Stimulated activated CD8-positive, alpha-beta memory T cell treated with anti-CD3 and anti-CD28 coated beads, Interleukin-4, amount 100 ng/mL, for 24 hours (primary cell): ENCODE measurements at regions not wholly inside any gene's neighbourhood (a gene's known extent, or its start where the extent isn't known, plus 50 kb on each side); places are given as distances from the start of the nearest gene placed in this dataset.
"Not testable (repeated sequence)": the region's sequence is repeated elsewhere in the genome, so short reads cannot be mapped to it uniquely, and the experiment has no call there.

Source experiments
- DNase-seq: peaks from one replicate; pipeline ENCODE4 v3.0.0-alpha.2; 2020; ENCODE audit warnings: low read depth

DNA sequence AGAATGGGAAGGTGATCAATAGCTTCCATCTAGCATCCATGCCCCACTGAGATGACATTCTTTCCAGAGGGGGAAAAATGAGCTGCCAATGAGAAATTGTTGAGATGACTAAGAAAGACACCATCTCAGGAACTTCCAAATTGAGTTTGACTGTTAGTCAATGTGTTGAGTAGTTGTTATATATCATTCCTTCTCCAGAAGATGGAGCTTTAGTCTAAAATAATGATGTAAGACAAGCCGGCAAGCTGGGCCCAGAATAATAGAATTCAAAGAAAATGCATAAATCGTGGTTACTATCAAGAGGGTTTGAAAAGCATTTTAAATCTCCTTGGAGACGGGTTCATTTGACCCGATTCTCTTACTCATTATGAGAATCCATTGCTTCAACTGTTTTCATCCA, 71.0 kb upstream of the ATF7IP2 start:
- DNase-seq: no peak

DNA sequence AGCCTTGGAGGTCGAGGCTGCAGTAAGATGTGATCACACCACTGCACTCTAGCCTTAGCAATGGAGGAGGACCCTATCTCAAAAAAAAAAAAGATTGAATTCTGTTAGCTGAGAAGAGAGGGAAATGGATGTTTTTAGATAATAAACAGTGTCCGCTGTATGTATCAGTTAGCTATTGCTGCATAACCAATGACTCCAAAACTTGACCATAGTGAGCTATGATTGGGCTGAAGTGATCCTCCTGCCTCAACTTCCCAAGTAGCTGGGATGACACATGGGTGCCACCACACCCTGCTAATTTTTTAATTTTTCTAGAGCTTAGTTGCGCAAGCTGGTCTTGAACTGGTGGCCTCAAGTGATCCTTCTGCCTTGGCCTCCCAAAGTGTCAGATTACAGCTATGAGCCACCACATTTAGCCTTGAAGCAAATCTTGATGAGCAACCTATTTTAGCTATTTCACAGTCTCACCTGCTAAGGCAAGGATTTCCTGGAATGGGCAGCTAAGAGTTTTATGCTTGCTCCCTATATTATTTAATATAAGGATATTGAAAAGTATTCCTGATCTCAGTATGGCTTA, 68.3 kb upstream of the ATF7IP2 start:
- DNase-seq: no peak

DNA sequence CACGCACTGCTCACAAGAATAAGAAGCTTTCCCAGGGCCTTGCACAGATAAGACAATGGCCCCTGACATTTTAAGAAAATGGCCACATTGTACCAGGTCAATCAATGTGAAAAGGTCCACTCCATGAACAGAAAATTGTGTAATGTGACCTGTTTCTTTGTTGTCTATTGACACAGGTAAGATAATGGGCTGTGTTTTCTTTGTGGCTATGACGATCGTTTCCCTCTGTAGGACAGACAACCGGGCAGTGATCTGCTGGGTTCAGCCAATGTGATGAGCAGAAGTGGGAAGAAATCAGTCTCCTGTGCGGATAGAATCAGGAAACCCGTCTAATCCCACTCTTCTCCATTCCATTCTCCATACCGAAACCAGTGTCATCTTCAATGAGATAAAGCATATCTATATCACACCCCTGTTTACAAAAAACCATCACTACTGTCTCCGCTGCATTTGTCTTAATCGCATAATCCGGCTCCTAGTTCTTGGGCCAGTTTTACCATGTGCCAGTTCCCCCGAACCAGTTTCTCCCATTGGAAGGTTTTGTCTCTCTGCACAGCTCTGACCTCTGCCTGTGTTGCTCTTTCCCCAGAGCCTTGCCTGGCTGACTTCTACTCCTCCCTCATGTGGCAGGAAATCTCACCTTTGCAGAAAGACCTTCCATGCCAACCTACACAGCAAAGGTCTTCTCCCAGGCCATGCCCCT, 66.9 kb upstream of the ATF7IP2 start:
- no peak for DNase-seq

DNA sequence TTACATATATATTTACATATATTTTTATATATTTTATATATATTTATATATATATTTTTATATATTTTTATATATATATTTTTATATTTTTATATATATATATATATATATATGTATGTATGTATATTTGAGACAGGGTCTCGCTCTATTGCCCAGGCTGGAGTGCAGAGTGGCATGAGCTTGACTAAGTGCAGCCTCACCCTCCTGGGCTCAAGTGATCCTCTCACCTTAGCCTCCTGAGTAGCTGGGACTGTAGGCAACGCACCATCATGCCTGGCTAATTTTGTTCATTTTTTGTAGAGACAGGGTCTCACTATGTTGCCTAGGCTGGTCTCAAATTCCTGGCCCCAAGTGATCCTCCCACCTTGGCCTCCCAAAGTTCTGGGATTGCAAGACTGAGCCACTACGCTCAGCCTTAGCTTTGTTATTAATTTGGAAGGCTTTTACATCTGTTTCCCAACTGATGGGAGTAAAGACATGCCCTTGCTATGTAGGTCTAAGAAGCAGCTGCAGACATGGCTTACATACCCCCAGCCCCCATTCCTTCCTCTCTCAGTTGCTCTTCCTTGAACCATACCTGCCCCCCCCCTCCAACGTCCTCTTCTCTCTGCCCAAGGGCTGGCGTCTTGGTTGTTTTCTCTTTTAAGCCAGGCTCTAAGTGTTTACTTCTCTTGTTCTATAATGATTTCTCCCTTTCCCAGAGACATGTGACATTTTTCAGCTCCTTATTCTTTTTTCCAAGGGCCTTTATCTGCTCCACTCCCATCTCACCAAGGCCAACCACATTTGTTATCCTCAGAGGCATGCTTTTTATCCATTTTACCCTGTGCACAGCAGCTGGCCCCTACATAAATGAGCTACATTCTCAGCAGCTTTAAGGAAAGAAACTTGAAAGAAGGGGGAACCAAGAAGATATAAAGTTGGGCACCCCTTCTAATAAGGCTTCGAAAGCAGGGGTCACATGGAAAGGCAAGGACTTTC, 64.2 kb upstream of the ATF7IP2 start:
- no peak for DNase-seq

DNA sequence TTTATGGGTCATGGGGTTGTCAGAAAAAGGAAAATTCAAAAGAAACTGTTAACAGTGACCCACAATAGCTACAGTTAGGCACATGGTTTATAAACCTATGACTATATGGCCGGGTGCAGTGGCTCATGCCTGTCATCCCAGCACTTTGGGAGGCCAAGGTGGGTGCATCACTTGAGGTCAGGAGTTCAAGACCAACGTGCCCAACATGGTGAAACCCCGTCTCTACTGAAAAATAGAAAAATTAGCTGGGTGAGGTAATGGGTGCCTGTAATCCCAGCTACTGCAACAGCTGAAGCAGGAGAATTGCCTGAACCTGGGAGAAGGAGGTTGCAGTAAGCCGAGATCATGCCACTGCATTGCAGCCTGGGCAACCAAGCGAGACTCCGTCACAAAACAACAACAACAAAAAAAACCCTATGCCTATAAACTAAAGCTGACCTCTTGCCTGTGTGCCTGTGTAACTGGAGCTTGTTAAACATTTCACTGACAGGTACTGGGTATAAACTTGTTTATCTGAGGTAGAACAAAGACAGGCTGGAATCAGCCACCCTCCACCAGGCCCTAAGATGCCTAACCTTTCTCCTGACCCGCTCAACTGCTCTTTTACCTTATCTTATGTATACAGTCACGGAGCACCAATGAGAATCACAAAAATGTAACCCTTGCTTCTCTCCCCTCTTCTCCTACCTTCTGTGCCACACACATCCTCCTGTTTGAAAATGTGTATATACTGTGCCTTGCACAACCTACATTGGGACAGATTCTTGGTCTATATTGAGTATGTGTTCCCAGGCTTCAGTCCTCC, 62.9 kb upstream of the ATF7IP2 start:
- DNase-seq: no peak

DNA sequence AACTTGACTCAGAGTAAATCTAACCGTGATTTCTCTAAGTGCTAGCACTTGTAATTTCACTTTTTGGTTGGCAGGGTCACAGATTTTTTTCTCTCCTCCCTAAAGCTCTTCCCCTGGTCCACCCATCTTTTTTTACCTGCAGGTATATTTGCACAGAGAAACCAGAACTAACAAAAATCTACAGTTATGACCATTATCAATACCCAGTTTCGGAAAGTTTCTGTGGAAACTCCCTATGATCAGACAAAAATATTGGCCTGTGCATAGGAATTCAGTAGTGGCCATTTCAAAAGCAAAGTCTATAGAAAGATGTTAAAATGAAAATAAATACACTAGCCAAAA, 62.4 kb upstream of the ATF7IP2 start:
- no peak for DNase-seq

DNA sequence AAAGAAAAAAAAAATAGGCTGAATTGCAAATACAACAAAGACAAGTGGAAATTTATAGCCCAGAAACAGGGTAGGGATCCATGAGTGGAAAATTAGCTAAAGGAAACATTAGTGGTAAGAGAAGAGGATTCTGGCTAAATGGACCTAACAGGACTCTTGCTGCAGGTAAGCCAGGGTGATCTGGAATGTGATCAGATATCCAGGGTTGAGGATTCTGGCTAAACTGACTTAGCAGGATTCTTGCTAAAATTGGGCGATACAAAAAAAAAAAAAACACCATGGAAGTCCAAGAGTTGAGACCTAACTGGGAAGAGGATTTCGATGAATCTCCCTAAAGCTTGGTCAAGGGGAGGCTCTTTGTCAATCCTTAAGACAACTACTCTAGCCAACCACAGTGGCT, 61.7 kb upstream of the ATF7IP2 start:
- DNase-seq: no peak

DNA sequence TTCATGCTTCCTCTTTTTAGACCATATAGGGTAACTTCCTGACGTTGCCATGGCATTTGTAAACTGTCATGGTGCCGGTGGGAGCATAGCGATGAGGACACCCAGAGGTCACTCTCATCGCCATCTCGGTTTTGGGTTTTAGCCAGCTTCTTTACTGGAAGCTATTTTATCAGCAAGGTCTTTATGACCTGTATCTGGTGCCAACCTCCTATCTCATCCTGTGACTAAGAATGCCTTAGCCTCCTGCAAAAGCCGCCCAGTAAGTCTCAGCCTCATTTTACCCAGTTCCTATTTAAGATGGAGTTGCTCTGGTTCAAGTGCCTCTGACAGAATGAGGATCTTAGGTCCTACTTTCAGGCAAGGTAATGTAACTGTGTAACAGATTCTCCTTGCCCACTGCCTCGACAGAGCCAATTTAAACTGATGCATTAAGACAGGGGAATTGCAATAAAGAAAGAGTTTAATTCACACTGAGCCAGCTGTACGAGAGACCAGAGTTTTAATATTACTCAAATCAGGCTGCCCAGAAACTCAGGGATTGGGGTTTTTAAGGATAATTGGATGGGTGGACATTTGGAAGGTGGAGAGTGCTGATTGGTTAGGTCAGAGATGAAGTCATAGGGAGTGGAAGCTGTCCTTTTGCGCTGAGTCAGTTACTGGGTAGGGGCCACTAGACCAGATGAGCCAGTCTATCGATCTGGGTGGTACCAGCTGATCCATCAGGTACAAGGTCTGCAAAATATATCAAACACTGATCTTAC, 59.9 kb upstream of the ATF7IP2 start:
- DNase-seq: no peak

DNA sequence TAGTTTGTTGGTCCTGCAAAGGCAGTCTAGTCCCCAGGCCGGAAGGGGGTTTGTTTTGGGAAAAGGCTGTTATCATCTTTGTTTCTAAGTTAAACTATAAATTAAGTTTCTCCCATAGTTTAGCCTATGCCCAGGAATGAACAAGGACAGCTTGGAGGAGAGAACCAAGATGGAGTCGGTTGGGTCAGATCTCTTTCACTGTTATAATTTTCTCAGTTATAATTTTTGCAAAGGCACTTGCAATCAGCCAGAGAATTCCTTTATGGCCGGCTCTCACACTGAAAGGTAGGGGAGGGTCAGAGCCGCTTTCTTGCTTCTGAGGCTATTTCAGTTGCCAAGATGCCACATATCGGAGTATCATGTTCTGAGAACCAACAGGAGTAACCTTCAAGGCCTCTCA, 59.2 kb upstream of the ATF7IP2 start:
- no peak for DNase-seq

DNA sequence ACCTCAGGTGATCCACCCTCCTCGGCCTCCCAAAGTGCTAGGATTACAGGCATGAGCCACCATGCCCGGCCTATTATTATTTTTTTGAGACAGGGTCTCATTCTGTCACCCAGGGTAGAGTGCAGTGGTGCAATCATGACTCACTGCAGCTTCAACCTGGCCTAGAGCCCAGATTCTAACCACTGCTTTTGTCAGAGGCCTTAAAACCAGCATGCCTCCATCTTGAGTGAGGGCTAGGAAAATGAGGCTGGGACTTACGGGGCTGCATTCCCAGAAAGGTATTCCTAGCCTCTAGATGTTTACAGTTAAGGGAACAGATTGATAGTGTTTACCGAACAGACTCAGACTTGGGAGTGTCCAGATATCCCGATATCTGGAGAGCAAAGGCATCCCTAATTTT, 57.6 kb upstream of the ATF7IP2 start:
- not testable (repeated sequence) for DNase-seq

DNA sequence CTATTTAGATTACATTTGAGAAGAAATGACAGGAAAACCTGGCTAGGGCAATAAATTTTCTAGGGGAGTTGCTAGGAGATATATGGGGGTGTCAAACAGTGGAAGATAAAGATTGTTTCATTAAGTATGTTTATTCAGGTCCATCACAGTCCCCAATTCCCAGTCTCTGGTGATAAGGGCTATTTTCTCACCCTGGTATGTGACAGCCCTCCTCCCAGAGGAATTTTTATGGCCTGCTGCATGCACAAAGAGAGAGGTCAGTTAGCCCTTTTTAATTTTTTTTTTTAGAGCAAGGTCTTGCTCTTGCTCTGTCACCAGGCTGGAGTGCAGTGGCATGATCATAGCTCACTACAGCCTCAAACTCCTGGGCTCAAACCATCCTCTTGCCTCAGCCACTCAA, 53.6 kb upstream of the ATF7IP2 start:
- DNase-seq: no peak

DNA sequence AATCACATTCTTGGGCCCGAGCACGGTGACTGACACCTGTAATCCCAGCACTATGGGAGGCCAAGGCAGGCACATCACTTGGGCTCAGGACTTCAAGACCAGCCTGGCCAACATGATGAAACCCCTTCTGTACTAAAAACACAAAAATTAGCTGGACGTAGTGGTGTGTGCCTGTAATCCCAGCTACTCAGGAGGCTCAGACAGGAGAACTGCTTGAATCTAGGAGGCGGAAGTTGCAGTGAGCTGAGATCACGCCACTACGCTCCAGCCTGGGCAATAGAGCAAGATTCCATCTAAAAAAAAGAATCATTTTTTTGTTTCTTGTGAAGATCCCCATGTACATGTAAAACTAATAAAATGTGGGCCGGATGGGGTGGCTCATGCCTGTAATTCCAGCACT, 53.1 kb upstream of the ATF7IP2 start:
- DNase-seq: no peak

DNA sequence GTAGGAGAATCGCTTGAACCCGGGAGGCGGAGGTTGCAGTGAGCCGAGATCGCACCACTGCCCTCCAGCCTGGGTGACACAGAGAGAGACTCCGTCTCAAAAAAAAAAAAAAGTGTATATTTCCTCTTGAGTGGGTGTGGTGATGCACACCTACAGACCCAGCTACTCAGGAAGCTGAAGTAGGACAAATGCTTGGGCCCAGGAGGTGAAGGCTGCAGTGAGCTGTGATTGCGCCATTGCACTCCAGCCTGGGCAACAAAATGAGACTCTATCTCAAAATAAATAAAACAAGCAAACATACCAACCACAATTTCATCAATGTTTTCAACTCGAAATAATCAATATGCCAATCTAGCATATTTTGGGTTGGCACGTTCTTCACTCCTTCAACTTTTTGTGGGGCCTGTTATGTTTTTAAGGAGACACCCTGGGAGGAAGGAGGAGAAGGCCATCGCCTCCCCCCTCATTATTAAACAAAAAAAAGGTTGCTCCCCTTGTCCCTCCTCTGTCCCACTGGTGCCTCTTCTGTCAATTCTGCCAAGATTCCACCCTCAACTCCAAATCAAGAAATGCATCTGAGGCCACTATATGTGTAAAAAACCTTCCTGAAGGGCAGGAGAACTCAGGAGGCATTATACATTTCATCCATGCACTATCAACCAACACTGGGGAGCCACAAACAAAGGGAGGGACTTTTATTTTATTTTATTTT, 52.4 kb upstream of the ATF7IP2 start:
- DNase-seq: no peak

DNA sequence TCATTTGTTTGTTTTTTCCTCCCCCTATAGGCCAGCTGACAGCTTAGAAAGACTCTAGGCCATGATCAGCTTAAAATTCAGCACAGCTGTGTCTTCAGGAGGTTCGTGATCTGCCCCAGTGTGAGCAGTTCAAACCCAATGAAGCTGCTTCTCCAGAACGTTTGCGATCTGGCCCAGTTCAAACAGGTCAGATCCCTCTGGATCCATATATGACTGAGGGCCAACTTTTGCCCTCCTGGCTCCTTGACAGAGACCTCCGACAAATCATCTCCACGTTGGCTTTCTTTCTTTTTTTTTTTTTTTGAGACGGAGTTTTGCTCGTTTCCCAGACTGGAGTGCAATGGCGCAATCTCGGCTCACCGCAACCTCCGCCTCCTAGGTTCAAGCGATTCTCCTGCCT, 50.2 kb upstream of the ATF7IP2 start:
- DNase-seq: no peak
